DOHH2 (cell line): ENCODE measurements at regions not wholly inside any gene's neighbourhood (a gene's known extent, or its start where the extent isn't known, plus 50 kb on each side); places are given as distances from the start of the nearest gene placed in this dataset.

ENCODE experiments used
- H3F3A ChIP-seq: fragments of 200-600 bp; sonication (generic), shearing (Covaris generic); 2 replicates; pipeline ENCODE4 v1.6.0; 2016; ENCODE audit warnings: antibody characterized with exemption, mild to moderate bottlenecking; ENCODE audit not compliant: control insufficient read depth, insufficient read depth
- H3K27ac ChIP-seq: fragments of 200-600 bp; sonication (generic); 2 replicates; pipeline ENCODE4 v1.5.1; 2014; ENCODE audit warnings: low read depth, mild to moderate bottlenecking, low read length, moderate library complexity
- H3K27me3 ChIP-seq: fragments of 200-600 bp; sonication (generic); 2 replicates; pipeline ENCODE4 v1.6.1; 2014; ENCODE audit warnings: mild to moderate bottlenecking, low read length, mixed read lengths; ENCODE audit not compliant: control insufficient read depth
- H3K36me3 ChIP-seq: fragments of 200-600 bp; sonication (generic); 2 replicates; pipeline ENCODE4 v1.6.1; 2014; ENCODE audit warnings: mild to moderate bottlenecking, low read length, moderate library complexity, mixed read lengths; ENCODE audit not compliant: control insufficient read depth
- H3K4me1 ChIP-seq: fragments of 200-600 bp; sonication (generic); 2 replicates; pipeline ENCODE4 v1.6.1; 2014; ENCODE audit warnings: mild to moderate bottlenecking, low read length, mixed read lengths; ENCODE audit not compliant: control insufficient read depth
- H3K4me2 ChIP-seq: fragments of 200-600 bp; sonication (generic); 2 replicates; pipeline ENCODE4 v1.6.0; 2014; ENCODE audit warnings: mild to moderate bottlenecking, low read length, moderate library complexity
- H3K4me3 ChIP-seq: fragments of 200-600 bp; sonication (generic); 2 replicates; pipeline ENCODE4 v1.5.1; 2014; ENCODE audit warnings: mild to moderate bottlenecking, low read length, mixed read lengths
- H3K79me2 ChIP-seq: fragments of 200-600 bp; sonication (generic); 2 replicates; pipeline ENCODE4 v1.6.1; 2014; ENCODE audit warnings: mild to moderate bottlenecking, low read length, mixed read lengths; ENCODE audit not compliant: control insufficient read depth
- H3K9me2 ChIP-seq: fragments of 200-600 bp; sonication (generic); replicated peaks from 2 replicates; pipeline ENCODE4 v1.6.1; 2014; ENCODE audit warnings: mild to moderate bottlenecking, low read length, mixed read lengths; ENCODE audit not compliant: control insufficient read depth
- H3K9me3 ChIP-seq: fragments of 200-600 bp; sonication (generic); 2 replicates; pipeline ENCODE4 v1.6.1; 2014; ENCODE audit warnings: antibody characterized with exemption, low read length, mixed read lengths; ENCODE audit not compliant: control insufficient read depth, insufficient read depth
- H4K20me1 ChIP-seq: fragments of 200-600 bp; sonication (generic); 2 replicates; pipeline ENCODE4 v1.6.0; 2014; ENCODE audit warnings: low read depth, mild to moderate bottlenecking, antibody characterized with exemption, low read length, moderate library complexity; ENCODE audit not compliant: control insufficient read depth, insufficient read depth
- EZH2phosphoT487 ChIP-seq: fragments of 200-600 bp; sonication (generic); IDR thresholded peaks from 2 replicates; pipeline ENCODE4 v1.6.1; 2017; ENCODE audit warnings: borderline replicate concordance, mild to moderate bottlenecking, antibody characterized with exemption, low read length, moderate library complexity, mixed read lengths
- TF ChIP-seq, protein P1 (sequence below): fragments of 200-600 bp; sonication (generic); IDR thresholded peaks from one replicate; pipeline ENCODE4 v1.5.1; 2014; ENCODE audit warnings: antibody characterized with exemption, mild to moderate bottlenecking, low read depth, low read length; ENCODE audit not compliant: poor library complexity, severe bottlenecking

DNA sequence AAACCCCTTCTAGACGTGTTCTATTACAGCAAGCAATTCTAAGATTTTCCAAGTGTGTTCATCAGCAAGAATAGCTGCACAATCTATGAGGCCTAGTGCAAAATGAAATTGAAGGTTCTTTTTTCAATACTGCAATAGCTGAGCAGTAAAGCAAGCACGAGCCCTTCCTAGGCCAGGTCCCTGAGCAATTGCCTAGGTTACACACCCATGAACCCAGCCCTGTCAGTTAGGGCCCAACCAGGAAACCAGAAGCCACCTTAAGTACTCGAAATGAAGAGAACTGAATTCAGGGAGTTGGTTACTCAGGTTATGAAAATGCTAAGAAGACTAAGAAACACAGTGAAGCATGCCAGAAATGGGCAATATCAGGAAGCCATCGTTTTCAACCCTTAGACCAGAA is 52.0 kb upstream of the VWC2 start:
- Histone ChIP-seq H3K27ac (no peak overlapping the region), H3K27me3 (no peaks in the 10 kb centered on the region; the same call in 1 of the 2 replicates), H3K4me3 (no peak overlapping the region), H3K4me2 (no peak overlapping the region), H3K9me2 (no peaks in the 10 kb centered on the region), H3K9me3 (no peaks in the 10 kb centered on the region), H3F3A (no peaks in the 10 kb centered on the region), H4K20me1 (no peaks in the 10 kb centered on the region), H3K4me1 (no peaks in the 10 kb centered on the region), H3K79me2 (no peaks in the 10 kb centered on the region), H3K36me3 (no peaks in the 10 kb centered on the region)
- no peak for TF ChIP-seq EZH2phosphoT487
- TF ChIP-seq, protein P1, sequence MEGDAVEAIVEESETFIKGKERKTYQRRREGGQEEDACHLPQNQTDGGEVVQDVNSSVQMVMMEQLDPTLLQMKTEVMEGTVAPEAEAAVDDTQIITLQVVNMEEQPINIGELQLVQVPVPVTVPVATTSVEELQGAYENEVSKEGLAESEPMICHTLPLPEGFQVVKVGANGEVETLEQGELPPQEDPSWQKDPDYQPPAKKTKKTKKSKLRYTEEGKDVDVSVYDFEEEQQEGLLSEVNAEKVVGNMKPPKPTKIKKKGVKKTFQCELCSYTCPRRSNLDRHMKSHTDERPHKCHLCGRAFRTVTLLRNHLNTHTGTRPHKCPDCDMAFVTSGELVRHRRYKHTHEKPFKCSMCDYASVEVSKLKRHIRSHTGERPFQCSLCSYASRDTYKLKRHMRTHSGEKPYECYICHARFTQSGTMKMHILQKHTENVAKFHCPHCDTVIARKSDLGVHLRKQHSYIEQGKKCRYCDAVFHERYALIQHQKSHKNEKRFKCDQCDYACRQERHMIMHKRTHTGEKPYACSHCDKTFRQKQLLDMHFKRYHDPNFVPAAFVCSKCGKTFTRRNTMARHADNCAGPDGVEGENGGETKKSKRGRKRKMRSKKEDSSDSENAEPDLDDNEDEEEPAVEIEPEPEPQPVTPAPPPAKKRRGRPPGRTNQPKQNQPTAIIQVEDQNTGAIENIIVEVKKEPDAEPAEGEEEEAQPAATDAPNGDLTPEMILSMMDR = no peak
